ENCODE measurements at regions not wholly inside any gene's neighbourhood (a gene's known extent, or its start where the extent isn't known, plus 50 kb on each side); places are given as distances from the start of the nearest gene placed in this dataset.

DNA sequence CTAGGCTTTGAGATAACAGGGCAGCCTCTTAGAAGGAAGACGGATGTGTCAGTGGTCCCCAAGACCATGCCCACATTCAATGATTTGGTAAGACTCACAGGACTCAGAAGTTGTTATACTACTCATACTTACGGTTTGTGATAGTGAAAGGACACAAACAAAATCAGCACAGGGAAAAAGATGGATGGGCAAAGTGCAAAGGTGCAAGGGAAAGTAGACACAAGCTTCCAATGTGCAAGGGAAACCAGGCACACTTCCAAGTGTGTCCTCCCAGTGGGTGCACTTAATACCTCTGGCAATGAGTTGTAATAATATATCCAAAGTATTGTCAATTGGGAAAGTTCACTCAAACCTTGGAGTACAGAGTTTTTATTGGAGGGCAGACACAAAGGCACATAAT lies 53.8 kb upstream of the VCX start:
- Histone ChIP-seq H3K36me3 (no peaks in the 10 kb centered on the region), H3K4me1 (no peaks in the 10 kb centered on the region), H3K27ac (no peak overlapping the region), H3K4me3 (no peak overlapping the region), H3K9me3 (no peaks in the 10 kb centered on the region), H3K27me3 (no peaks in the 10 kb centered on the region)
- TF ChIP-seq EP300 (IDR thresholded peaks at IDR 0.05): no peak
- TF ChIP-seq, protein P1, sequence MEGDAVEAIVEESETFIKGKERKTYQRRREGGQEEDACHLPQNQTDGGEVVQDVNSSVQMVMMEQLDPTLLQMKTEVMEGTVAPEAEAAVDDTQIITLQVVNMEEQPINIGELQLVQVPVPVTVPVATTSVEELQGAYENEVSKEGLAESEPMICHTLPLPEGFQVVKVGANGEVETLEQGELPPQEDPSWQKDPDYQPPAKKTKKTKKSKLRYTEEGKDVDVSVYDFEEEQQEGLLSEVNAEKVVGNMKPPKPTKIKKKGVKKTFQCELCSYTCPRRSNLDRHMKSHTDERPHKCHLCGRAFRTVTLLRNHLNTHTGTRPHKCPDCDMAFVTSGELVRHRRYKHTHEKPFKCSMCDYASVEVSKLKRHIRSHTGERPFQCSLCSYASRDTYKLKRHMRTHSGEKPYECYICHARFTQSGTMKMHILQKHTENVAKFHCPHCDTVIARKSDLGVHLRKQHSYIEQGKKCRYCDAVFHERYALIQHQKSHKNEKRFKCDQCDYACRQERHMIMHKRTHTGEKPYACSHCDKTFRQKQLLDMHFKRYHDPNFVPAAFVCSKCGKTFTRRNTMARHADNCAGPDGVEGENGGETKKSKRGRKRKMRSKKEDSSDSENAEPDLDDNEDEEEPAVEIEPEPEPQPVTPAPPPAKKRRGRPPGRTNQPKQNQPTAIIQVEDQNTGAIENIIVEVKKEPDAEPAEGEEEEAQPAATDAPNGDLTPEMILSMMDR (IDR thresholded peaks at IDR 0.05): no peak
- no peak for TF ChIP-seq POLR2A (IDR thresholded peaks at IDR 0.05)
- WGBS, 2 donors: 80 to 93% methylated on average over 2 of the region's 2 CpGs
- no peak for DNase-seq (ENCODE audit: low spot score in 2 of 2)

DNA sequence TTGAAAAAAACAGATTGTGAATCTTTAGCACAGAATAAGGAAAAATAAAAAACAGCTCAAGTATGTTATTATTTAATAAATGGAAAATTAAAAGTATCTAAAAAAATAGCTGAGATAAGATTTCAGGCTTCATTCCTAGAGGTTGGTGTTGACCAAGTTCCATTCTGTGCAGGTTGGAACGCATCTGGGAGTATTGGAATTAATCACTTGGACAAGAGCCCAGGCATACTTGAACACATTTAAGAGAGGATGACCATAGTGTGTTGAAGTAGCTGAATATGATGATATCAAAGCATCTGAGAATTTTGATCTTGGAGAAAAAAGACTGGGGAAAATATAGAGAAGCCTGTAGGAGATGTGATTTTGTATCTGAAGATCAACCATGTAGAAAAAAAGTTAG lies 54.6 kb upstream of the VCX start:
- DNase-seq (ENCODE audit: low spot score in 2 of 2): no peak
- Histone ChIP-seq H3K4me1 (no peaks in the 10 kb centered on the region), H3K27me3 (no peaks in the 10 kb centered on the region), H3K9me3 (no peaks in the 10 kb centered on the region), H3K36me3 (no peaks in the 10 kb centered on the region), H3K27ac (no peak overlapping the region), H3K4me3 (no peak overlapping the region)
- TF ChIP-seq, protein P1 (IDR thresholded peaks at IDR 0.05): no peak
- WGBS, 2 donors: 63 to 80% methylated on average over 1 of the region's 1 CpG

DNA sequence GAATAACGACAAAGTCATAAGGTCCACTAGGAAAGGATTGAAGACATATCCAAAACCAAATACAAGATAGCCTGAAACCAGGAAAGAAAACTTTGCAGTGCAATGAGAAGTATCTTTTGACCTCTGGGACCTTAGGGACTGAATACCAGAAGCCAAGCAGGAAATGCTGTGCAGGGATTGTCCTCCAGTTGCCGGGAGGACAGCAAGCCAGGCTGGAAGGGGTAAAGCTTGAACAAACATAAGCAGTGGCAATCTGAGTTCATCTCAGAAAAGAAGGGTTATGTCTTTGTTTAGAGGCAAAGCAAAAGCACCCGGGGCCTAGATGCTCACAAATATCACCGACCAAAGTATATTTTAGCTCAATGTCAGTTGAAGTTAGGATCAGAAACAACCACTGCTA lies 55.3 kb upstream of the VCX start:
- WGBS, 2 donors: 21 to 28% methylated on average over 4 of the region's 4 CpGs
- Histone ChIP-seq H3K36me3 (no peaks in the 10 kb centered on the region), H3K27me3 (no peaks in the 10 kb centered on the region), H3K27ac (no peak overlapping the region), H3K4me3 (no peak overlapping the region), H3K9me3 (no peaks in the 10 kb centered on the region), H3K4me1 (no peaks in the 10 kb centered on the region)
- TF ChIP-seq POLR2A (IDR thresholded peaks at IDR 0.05): no peak
- TF ChIP-seq, protein P1 (IDR thresholded peaks at IDR 0.05): no peak
- TF ChIP-seq EP300 (IDR thresholded peaks at IDR 0.05): no peak
- no peak for DNase-seq (ENCODE audit: low spot score in 2 of 2)

DNA sequence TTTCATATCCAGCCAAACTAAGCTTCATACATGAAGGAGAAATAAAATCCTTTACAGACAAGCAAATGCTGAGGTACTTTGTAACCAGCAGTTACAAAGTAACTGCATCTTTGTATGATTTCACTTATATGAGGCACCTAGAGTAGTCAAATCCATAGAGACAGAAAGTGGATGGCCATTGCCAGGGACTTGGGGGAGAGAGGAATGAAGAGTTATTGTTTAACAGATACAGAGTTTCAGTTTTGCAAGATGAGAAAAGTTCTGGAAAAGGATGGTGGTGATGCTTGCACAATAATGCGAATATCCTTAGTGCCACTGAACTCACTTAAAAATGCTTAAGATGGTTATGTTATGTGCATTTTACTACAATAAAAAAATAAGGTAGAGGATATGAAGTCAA lies 58.4 kb upstream of the VCX start:
- no peaks in the 10 kb centered on the region for H3K9me3 ChIP-seq
- no peak for DNase-seq (ENCODE audit: low spot score in 2 of 2)
- no peaks in the 10 kb centered on the region for H3K36me3 ChIP-seq
- H3K4me1 ChIP-seq: no peaks in the 10 kb centered on the region
- no peak overlapping the region for H3K27ac ChIP-seq
- TF ChIP-seq, protein P1 (IDR thresholded peaks at IDR 0.05): no peak
- no peaks in the 10 kb centered on the region for H3K27me3 ChIP-seq
- 87 to 98% methylated on average over 1 of the region's 1 CpG for WGBS, 2 donors
- H3K4me3 ChIP-seq: no peak overlapping the region

DNA sequence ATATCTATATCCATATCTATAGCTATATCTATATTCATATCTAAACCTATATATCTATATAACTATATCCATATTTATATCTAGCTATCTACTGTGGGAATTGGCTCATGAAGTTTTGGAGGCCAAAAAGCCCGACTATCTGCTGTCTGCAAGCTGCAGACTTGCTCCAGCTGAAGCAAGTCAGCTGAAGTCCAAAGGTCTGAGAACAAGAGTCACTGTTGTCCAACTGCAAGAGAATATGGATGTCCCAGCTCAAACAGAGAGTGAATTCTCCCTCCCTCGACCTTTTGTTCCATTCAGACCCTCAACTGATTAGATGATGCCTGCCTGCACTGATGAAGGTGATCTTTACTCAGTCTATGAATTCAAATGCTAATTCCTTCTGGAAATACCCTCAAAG lies 63.3 kb upstream of the VCX start:
- DNase-seq (ENCODE audit: low spot score in 2 of 2): no peak

More for the DNA sequence above, 63.3 kb upstream of the VCX start:
- Histone ChIP-seq H3K9me3 (no peaks in the 10 kb centered on the region), H3K27me3 (no peaks in the 10 kb centered on the region), H3K27ac (no peak overlapping the region), H3K36me3 (no peaks in the 10 kb centered on the region), H3K4me1 (no peaks in the 10 kb centered on the region), H3K4me3 (no peak overlapping the region)
- WGBS, 2 donors: 56 to 85% methylated on average over 2 of the region's 2 CpGs
- TF ChIP-seq EP300 (IDR thresholded peaks at IDR 0.05) (no peak), POLR2A (IDR thresholded peaks at IDR 0.05) (no peak)
- TF ChIP-seq, protein P1 (IDR thresholded peaks at IDR 0.05): no peak
